ENCODE measurements at regions not wholly inside any gene's neighbourhood (a gene's known extent, or its start where the extent isn't known, plus 50 kb on each side); places are given as distances from the start of the nearest gene placed in this dataset.

DNA sequence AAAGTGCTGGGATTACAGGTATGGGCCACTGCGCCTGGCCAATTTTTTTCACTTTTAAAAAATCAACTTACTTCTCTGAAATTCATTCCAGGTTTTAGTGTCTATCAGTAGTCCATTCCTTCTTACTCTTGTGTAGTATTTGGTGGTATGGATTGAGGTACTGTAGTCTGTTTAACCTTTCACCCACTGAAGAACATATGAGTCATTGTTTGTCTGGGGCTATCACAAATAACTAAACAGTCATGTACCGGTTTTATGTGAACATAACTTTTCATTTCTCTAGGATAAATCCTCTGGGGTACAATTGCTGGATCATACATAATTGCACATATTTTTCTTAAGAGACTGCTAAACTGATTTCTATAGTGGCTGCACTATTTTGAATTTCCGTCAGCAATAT is 1188.0 kb upstream of the CDH9 start:
- Histone ChIP-seq H4K20me1 (replicated peaks; ENCODE audit: insufficient read depth) (no peaks in the 10 kb centered on the region), H3K4me3 (no peak overlapping the region), H3K79me2 (replicated peaks; ENCODE audit: insufficient read depth) (no peaks in the 10 kb centered on the region), H2AFZ (no peak overlapping the region), H3K36me3 (ENCODE audit: insufficient read depth) (no peaks in the 10 kb centered on the region), H3K9me2 (ENCODE audit: insufficient read depth) (0 out of 2 replicates have a peak, but pooled peaks cover 3% of the 10 kb centered on the region), H3F3A (replicated peaks; ENCODE audit: low read depth) (no peaks in the 10 kb centered on the region), H3K4me2 (no peak overlapping the region), H3K4me1 (ENCODE audit: insufficient read depth) (no peaks in the 10 kb centered on the region), H3K27ac (ENCODE audit: low read depth) (no peak overlapping the region), H3K27me3 (ENCODE audit: insufficient read depth) (no peaks in the 10 kb centered on the region)
- Mint-ChIP-seq H3K36me3 (ENCODE audit: low read depth) (no peaks in the 10 kb centered on the region), H3K9me3 (no peaks in the 10 kb centered on the region), H3K27ac (no peak overlapping the region), H3K4me3 (no peak overlapping the region), H3K4me1 (no peaks in the 10 kb centered on the region), H3K27me3 (ENCODE audit: insufficient read depth, low read depth, poor library complexity) (no peaks in the 10 kb centered on the region)
- no peak for ATAC-seq
- TF ChIP-seq EZH2phosphoT487 (IDR thresholded peaks at IDR 0.05; ENCODE audit: unreplicated experiment): no peak
- DNase-seq (ENCODE audit: low spot score): no peak

- H3K9me2 ChIP-seq (ENCODE audit: insufficient read depth): no peaks in the 10 kb centered on the region
- no peaks in the 10 kb centered on the region for H3K4me1 ChIP-seq (ENCODE audit: insufficient read depth)
- H3K27ac ChIP-seq (ENCODE audit: low read depth): no peak overlapping the region
- 0 out of 2 replicates have a peak, but pooled peaks cover 6% of the 10 kb centered on the region for H3K36me3 ChIP-seq (ENCODE audit: insufficient read depth)
- Mint-ChIP-seq H3K36me3 (ENCODE audit: low read depth) (peaks cover 2% of the 10 kb centered on the region; the same call in 1 of the 3 replicates), H3K27ac (no peak overlapping the region), H3K9me3 (0 out of 3 replicates have a peak, but pooled peaks cover 2% of the 10 kb centered on the region), H3K4me1 (no peaks in the 10 kb centered on the region), H3K27me3 (ENCODE audit: insufficient read depth, low read depth, poor library complexity) (peaks cover 2% of the 10 kb centered on the region), H3K4me3 (no peak overlapping the region)
- no peak for ATAC-seq
- no peaks in the 10 kb centered on the region for H3F3A ChIP-seq (replicated peaks; ENCODE audit: low read depth)
- H3K27me3 ChIP-seq (ENCODE audit: insufficient read depth): no peaks in the 10 kb centered on the region
- no peak overlapping the region for H3K4me3 ChIP-seq
- TF ChIP-seq STAT1 (IDR thresholded peaks at IDR 0.05; ENCODE audit: unreplicated experiment): no peak
- no peak for TF ChIP-seq ZNF462 (CRISPR knock-in tag; IDR thresholded peaks at IDR 0.05)
- TF ChIP-seq ZNF331 (CRISPR knock-in tag; IDR thresholded peaks at IDR 0.05; ENCODE audit: low read depth): no peak
- TF ChIP-seq NANOG (IDR thresholded peaks at IDR 0.05; ENCODE audit: borderline replicate concordance): no peak
- TF ChIP-seq POLR2AphosphoS5 (IDR thresholded peaks at IDR 0.05; ENCODE audit: low read depth): no peak
- TF ChIP-seq EZH2 (IDR thresholded peaks at IDR 0.05; ENCODE audit: low read depth, unreplicated experiment): no peak
- TF ChIP-seq, protein P1, sequence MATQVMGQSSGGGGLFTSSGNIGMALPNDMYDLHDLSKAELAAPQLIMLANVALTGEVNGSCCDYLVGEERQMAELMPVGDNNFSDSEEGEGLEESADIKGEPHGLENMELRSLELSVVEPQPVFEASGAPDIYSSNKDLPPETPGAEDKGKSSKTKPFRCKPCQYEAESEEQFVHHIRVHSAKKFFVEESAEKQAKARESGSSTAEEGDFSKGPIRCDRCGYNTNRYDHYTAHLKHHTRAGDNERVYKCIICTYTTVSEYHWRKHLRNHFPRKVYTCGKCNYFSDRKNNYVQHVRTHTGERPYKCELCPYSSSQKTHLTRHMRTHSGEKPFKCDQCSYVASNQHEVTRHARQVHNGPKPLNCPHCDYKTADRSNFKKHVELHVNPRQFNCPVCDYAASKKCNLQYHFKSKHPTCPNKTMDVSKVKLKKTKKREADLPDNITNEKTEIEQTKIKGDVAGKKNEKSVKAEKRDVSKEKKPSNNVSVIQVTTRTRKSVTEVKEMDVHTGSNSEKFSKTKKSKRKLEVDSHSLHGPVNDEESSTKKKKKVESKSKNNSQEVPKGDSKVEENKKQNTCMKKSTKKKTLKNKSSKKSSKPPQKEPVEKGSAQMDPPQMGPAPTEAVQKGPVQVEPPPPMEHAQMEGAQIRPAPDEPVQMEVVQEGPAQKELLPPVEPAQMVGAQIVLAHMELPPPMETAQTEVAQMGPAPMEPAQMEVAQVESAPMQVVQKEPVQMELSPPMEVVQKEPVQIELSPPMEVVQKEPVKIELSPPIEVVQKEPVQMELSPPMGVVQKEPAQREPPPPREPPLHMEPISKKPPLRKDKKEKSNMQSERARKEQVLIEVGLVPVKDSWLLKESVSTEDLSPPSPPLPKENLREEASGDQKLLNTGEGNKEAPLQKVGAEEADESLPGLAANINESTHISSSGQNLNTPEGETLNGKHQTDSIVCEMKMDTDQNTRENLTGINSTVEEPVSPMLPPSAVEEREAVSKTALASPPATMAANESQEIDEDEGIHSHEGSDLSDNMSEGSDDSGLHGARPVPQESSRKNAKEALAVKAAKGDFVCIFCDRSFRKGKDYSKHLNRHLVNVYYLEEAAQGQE (IDR thresholded peaks at IDR 0.05; ENCODE audit: unreplicated experiment): no peak
- no peak for TF ChIP-seq CREB1 (CRISPR knock-in tag; IDR thresholded peaks at IDR 0.05; ENCODE audit: low read depth)
- no peak for TF ChIP-seq ZNF114 (CRISPR knock-in tag; IDR thresholded peaks at IDR 0.05)
- no peak for TF ChIP-seq EZH2phosphoT487 (IDR thresholded peaks at IDR 0.05; ENCODE audit: unreplicated experiment)
- no peaks in the 10 kb centered on the region for H3K79me2 ChIP-seq (replicated peaks; ENCODE audit: insufficient read depth)
- no peak for DNase-seq (ENCODE audit: low spot score)
- no peak overlapping the region for H2AFZ ChIP-seq
- no peaks in the 10 kb centered on the region for H4K20me1 ChIP-seq (replicated peaks; ENCODE audit: insufficient read depth)
- no peak overlapping the region for H3K4me2 ChIP-seq
These were observed 1181.2 kb upstream of the CDH9 start for GRCh38 chr5:28219539-28219938.

Measured in GM23338 (cell line).